CD14-positive monocyte (primary cell): ENCODE measurements at regions not wholly inside any gene's neighbourhood (a gene's known extent, or its start where the extent isn't known, plus 50 kb on each side); places are given as distances from the start of the nearest gene placed in this dataset.

Experiments used
- DNase-seq, 3 donors: peaks; one replicate each; pipeline ENCODE4 v3.0.0-alpha.2; 2011 to 2022
- H2AFZ ChIP-seq: 2 replicates; pipeline ENCODE4 v1.6.0; 2012; ENCODE audit warnings: mild to moderate bottlenecking, low read depth, low read length, inconsistent platforms; ENCODE audit not compliant: insufficient read depth, poor library complexity, severe bottlenecking
- H3K27ac ChIP-seq, 2 donors: 1 replicate in 1 of 2; 2 replicates in 1 of 2; pipeline ENCODE4 v1.5.1; 2012 to 2013; ENCODE audit warnings: low read length in 2 of 2, control low read depth in 1 of 2, inconsistent platforms in 1 of 2, low read depth in 1 of 2, mild to moderate bottlenecking in 1 of 2
- H3K27me3 ChIP-seq, 2 donors: one replicate each; pipeline versions ENCODE4 v1.6.0 to v1.6.1; 2011 to 2013; ENCODE audit warnings: low read length in 2 of 2; ENCODE audit not compliant: control insufficient read depth in 2 of 2, insufficient read depth in 2 of 2
- H3K36me3 ChIP-seq, 2 donors: replicated peaks in 1 of 2; 1 replicate in 1 of 2; 2 replicates in 1 of 2; pipeline versions ENCODE4 v1.5.1 to v1.6.1; 2012 to 2013; ENCODE audit warnings: low read length in 2 of 2, control low read depth in 1 of 2, inconsistent platforms in 1 of 2, mild to moderate bottlenecking in 1 of 2; ENCODE audit not compliant: insufficient read depth in 2 of 2, control insufficient read depth in 1 of 2
- H3K4me1 ChIP-seq, 2 donors: 1 replicate in 1 of 2; 2 replicates in 1 of 2; pipeline versions ENCODE4 v1.5.1 to v1.6.1; 2012 to 2013; ENCODE audit warnings: low read length in 2 of 2, control low read depth in 1 of 2, inconsistent platforms in 1 of 2, mild to moderate bottlenecking in 1 of 2, moderate library complexity in 1 of 2; ENCODE audit not compliant: insufficient read depth in 2 of 2, control insufficient read depth in 1 of 2
- H3K4me2 ChIP-seq: replicated peaks from 2 replicates; pipeline ENCODE3; 2012; ENCODE audit warnings: low read length, moderate library complexity, mild to moderate bottlenecking; ENCODE audit not compliant: poor library complexity, severe bottlenecking; ENCODE audit errors: extremely low read depth
- H3K4me3 ChIP-seq, 3 experiments: fragments of 200-600 bp in 1 of 3; sonication (generic) in 1 of 3; replicated peaks in 1 of 3; 1 replicate in 2 of 3; 2 replicates in 1 of 3; pipeline ENCODE4 v1.5.1; 2011 to 2013; ENCODE audit warnings: low read length in 3 of 3, mild to moderate bottlenecking in 3 of 3, control low read depth in 2 of 3, low read depth in 2 of 3, inconsistent platforms in 1 of 3, moderate library complexity in 1 of 3
- H3K79me2 ChIP-seq: 2 replicates; pipeline ENCODE4 v1.6.0; 2012; ENCODE audit warnings: mild to moderate bottlenecking, control low read depth, inconsistent platforms, low read length, moderate library complexity; ENCODE audit not compliant: insufficient read depth
- H3K9ac ChIP-seq: 2 replicates; pipeline ENCODE4 v1.6.0; 2017; ENCODE audit warnings: low read length, mild to moderate bottlenecking; ENCODE audit not compliant: insufficient read depth, poor library complexity, severe bottlenecking
- H3K9me3 ChIP-seq, 2 donors: replicated peaks in 1 of 2; 1 replicate in 1 of 2; 2 replicates in 1 of 2; pipeline versions ENCODE4 v1.5.1 to v1.6.1; 2012 to 2013; ENCODE audit warnings: low read length in 2 of 2, control low read depth in 1 of 2; ENCODE audit not compliant: control insufficient read depth in 1 of 2, insufficient read depth in 1 of 2
- H4K20me1 ChIP-seq: 2 replicates; pipeline ENCODE4 v1.6.0; 2012; ENCODE audit warnings: mild to moderate bottlenecking, low read length, control low read depth, moderate library complexity; ENCODE audit not compliant: insufficient read depth
- H3K27ac Mint-ChIP-seq, 7 donors: one replicate each; pipeline ENCODE4 v1.8.0; 2020; ENCODE audit warnings: mild to moderate bottlenecking in 7 of 7, mixed read lengths in 7 of 7, moderate library complexity in 6 of 7, inconsistent platforms in 2 of 7
- H3K27me3 Mint-ChIP-seq, 3 donors: one replicate each; pipeline ENCODE4 v1.8.0; 2021 to 2022; ENCODE audit warnings: low read depth in 3 of 3, mild to moderate bottlenecking in 3 of 3, mixed read lengths in 3 of 3, moderate library complexity in 3 of 3, inconsistent platforms in 1 of 3
- H3K36me3 Mint-ChIP-seq, 2 donors: one replicate each; pipeline ENCODE4 v1.8.0; 2020; ENCODE audit warnings: mixed read lengths in 2 of 2, inconsistent platforms in 1 of 2, mild to moderate bottlenecking in 1 of 2
- H3K4me1 Mint-ChIP-seq: one replicate; pipeline ENCODE4 v1.8.0; 2020; ENCODE audit warnings: mild to moderate bottlenecking, mixed read lengths
- H3K4me3 Mint-ChIP-seq, 2 donors: one replicate each; pipeline ENCODE4 v1.8.0; 2020; ENCODE audit warnings: mild to moderate bottlenecking in 2 of 2, mixed read lengths in 2 of 2, moderate library complexity in 1 of 2
- H3K9me3 Mint-ChIP-seq, 7 donors: one replicate each; pipeline ENCODE4 v1.8.0; 2020 to 2022; ENCODE audit warnings: mixed read lengths in 7 of 7, mild to moderate bottlenecking in 6 of 7, moderate library complexity in 6 of 7, inconsistent platforms in 2 of 7
- CTCF ChIP-seq: fragments of 200-600 bp; IDR thresholded peaks from one replicate; pipeline ENCODE4 v1.8.0; 2022; ENCODE audit warnings: antibody characterized with exemption, mild to moderate bottlenecking
- WGBS: methylation state at CpG from one replicate; pipeline ENCODE4 v1.1.5; 2013; ENCODE audit warnings: missing lambda C conversion rate; ENCODE audit not compliant: insufficient coverage; 5-methylcytosine and 5-hydroxymethylcytosine counted together
- intact Hi-C, 2 donors: fragments of 100-400 bp; cut with micrococcal nuclease; formaldehyde crosslinking; loops; one replicate each; pipeline versions ENCODE4 v1.15.0 to v1.15.1; 2023

GRCh38 chr20:23291575-23292240 is 58.9 kb upstream of the NXT1 start:
- Histone ChIP-seq H4K20me1 (no peaks in the 10 kb centered on the region), H3K27ac (no peak overlapping the region), H3K4me2 (no peak overlapping the region), H3K4me3 (no peak overlapping the region), H3K79me2 (no peaks in the 10 kb centered on the region), H3K9me3 (no peaks in the 10 kb centered on the region), H3K27me3 (no peaks in the 10 kb centered on the region), H2AFZ (no peak overlapping the region), H3K36me3 (no peaks in the 10 kb centered on the region), H3K9ac (no peak overlapping the region), H3K4me1 (no peaks in the 10 kb centered on the region)
- Mint-ChIP-seq H3K4me1 (peaks cover 2% of the 10 kb centered on the region), H3K27ac (no peak overlapping the region), H3K9me3 (peaks cover 0 to 1% (median 0%) of the 10 kb centered on the region in 7 donors), H3K36me3 (no peaks in the 10 kb centered on the region), H3K27me3 (peaks cover 2 to 5% (median 5%) of the 10 kb centered on the region in 3 donors), H3K4me3 (no peak overlapping the region)
- TF ChIP-seq CTCF = no peak
- intact Hi-C loops = no loop called here
- WGBS = 90% methylated on average over 6 of the region's 14 CpGs
- no peak for DNase-seq

GRCh38 chr20:23290761-23291574 is 59.6 kb upstream of the NXT1 start:
- H3K4me1 ChIP-seq = no peaks in the 10 kb centered on the region
- Mint-ChIP-seq H3K27ac (no peak overlapping the region), H3K4me1 (peaks cover 2% of the 10 kb centered on the region), H3K27me3 (peaks cover 3 to 6% (median 5%) of the 10 kb centered on the region in 3 donors), H3K4me3 (no peak overlapping the region), H3K36me3 (no peaks in the 10 kb centered on the region), H3K9me3 (peaks cover 0 to 1% (median 0%) of the 10 kb centered on the region in 7 donors)
- no peak overlapping the region for H3K9ac ChIP-seq
- no peak for DNase-seq
- H3K79me2 ChIP-seq = no peaks in the 10 kb centered on the region
- no peak overlapping the region for H3K27ac ChIP-seq
- no peaks in the 10 kb centered on the region for H3K36me3 ChIP-seq
- no peaks in the 10 kb centered on the region for H3K9me3 ChIP-seq
- WGBS = 87% methylated on average over 10 of the region's 11 CpGs
- H4K20me1 ChIP-seq = no peaks in the 10 kb centered on the region
- intact Hi-C loops = no loop called here
- no peaks in the 10 kb centered on the region for H3K27me3 ChIP-seq
- H3K4me2 ChIP-seq = no peak overlapping the region
- no peak for TF ChIP-seq CTCF
- H3K4me3 ChIP-seq = no peak overlapping the region
- H2AFZ ChIP-seq = no peak overlapping the region
